Endothelial cell (in vitro differentiated cells): ENCODE measurements at regions not wholly inside any gene's neighbourhood (a gene's known extent, or its start where the extent isn't known, plus 50 kb on each side); places are given as distances from the start of the nearest gene placed in this dataset.
A peak's percentile ranks its signal among the peaks of the same experiment; 100 is the strongest.

Experiments
- DNase-seq: peaks from one replicate; pipeline ENCODE4 v3.0.0; 2021; ENCODE audit warnings: low spot score
- H3K27ac Mint-ChIP-seq: one replicate; pipeline ENCODE4 v1.8.0; 2021; ENCODE audit warnings: mixed read lengths, inconsistent platforms; ENCODE audit not compliant: unreplicated experiment
- H3K27me3 Mint-ChIP-seq: one replicate; pipeline ENCODE4 v1.8.0; 2021; ENCODE audit warnings: mild to moderate bottlenecking, moderate library complexity, mixed read lengths, inconsistent platforms; ENCODE audit not compliant: unreplicated experiment
- H3K36me3 Mint-ChIP-seq: one replicate; pipeline ENCODE4 v1.8.0; 2021; ENCODE audit warnings: mild to moderate bottlenecking, low read depth, mixed read lengths, inconsistent platforms; ENCODE audit not compliant: unreplicated experiment
- H3K4me1 Mint-ChIP-seq: one replicate; pipeline ENCODE4 v1.8.0; 2021; ENCODE audit warnings: mild to moderate bottlenecking, mixed read lengths, inconsistent platforms; ENCODE audit not compliant: unreplicated experiment
- H3K4me3 Mint-ChIP-seq: one replicate; pipeline ENCODE4 v1.8.0; 2021; ENCODE audit warnings: mild to moderate bottlenecking, mixed read lengths, inconsistent platforms; ENCODE audit not compliant: unreplicated experiment
- H3K9me3 Mint-ChIP-seq: one replicate; pipeline ENCODE4 v1.8.0; 2021; ENCODE audit warnings: mixed read lengths, inconsistent platforms; ENCODE audit not compliant: unreplicated experiment
- TF ChIP-seq, protein P1 (sequence below): fragments of 200-600 bp; sonication (generic); IDR thresholded peaks from one replicate; pipeline ENCODE4 v1.5.0; 2021; ENCODE audit warnings: antibody characterized with exemption; ENCODE audit not compliant: unreplicated experiment

DNA sequence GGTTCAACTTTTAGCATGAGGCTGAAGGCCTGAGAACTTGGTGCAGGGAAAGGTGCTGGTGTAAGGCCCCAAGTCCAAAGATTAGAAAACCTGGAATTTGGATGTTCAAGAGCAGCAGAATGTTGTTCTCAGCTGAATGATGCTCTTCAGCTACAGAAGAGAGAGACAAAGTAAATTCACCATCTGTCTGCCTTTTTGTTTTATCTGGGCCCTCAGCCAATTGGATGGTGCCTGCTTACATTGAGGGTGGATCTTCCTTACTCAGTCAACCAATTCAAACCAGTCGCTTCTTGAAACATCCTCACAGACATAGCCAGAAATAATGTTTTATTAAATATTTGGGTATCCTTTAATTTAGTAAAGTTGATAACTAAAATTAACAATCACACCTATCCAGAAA lies 748.2 kb upstream of the ADAMTS5 start:
- Mint-ChIP-seq H3K36me3 (no peaks in the 10 kb centered on the region), H3K4me3 (no peak overlapping the region), H3K27me3 (peaks cover 2% of the 10 kb centered on the region), H3K9me3 (no peaks in the 10 kb centered on the region), H3K4me1 (no peaks in the 10 kb centered on the region), H3K27ac (no peak overlapping the region)
- TF ChIP-seq, protein P1, sequence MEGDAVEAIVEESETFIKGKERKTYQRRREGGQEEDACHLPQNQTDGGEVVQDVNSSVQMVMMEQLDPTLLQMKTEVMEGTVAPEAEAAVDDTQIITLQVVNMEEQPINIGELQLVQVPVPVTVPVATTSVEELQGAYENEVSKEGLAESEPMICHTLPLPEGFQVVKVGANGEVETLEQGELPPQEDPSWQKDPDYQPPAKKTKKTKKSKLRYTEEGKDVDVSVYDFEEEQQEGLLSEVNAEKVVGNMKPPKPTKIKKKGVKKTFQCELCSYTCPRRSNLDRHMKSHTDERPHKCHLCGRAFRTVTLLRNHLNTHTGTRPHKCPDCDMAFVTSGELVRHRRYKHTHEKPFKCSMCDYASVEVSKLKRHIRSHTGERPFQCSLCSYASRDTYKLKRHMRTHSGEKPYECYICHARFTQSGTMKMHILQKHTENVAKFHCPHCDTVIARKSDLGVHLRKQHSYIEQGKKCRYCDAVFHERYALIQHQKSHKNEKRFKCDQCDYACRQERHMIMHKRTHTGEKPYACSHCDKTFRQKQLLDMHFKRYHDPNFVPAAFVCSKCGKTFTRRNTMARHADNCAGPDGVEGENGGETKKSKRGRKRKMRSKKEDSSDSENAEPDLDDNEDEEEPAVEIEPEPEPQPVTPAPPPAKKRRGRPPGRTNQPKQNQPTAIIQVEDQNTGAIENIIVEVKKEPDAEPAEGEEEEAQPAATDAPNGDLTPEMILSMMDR, result no peak
- no peak for DNase-seq

DNA sequence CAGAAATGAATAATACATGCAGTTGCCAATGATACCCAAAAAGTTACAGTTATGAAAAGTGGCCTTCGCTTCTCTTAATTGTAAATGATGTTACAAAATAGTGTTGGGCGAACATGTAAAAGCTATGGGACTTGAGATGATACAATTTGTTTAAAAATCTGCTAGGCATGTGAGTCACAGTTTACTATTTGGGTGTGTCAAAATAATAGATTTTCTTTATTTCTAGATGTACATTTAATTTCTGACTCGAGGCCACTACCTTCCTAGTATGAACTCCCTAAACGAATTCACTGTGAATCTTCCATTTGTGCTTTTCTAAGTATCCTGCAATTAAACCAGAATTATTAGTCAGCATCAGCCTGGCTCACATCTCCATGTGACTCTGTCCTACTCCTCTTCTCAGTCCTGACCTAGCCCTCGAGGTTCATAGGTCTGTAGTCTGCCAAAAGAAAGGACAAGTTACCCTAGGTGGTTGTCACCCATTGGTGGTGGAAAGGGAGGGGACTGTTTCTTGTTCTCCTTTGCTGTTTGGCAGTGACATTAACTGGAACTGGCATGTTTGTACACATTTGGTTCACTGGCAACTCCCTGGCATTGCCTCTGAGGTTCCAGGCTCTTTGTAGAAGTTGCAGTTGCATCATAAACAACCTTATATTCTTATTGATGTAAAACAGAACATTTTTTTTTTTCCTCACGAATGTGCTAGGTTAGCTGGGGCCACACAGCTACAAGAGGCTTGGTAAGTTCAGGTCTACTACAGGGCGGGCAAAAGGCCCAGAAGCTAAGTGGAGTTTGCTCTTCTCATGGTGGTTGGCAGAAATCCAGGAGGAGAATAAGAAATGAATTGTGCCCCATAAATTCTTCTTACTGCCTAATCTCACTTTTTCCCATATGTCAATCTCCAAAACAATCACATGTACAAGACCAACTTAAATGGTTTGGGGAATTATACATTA lies 746.5 kb upstream of the ADAMTS5 start:
- TF ChIP-seq, protein P1, result no peak
- Mint-ChIP-seq H3K36me3 (no peaks in the 10 kb centered on the region), H3K4me1 (no peaks in the 10 kb centered on the region), H3K4me3 (no peak overlapping the region), H3K27ac (no peak overlapping the region), H3K9me3 (no peaks in the 10 kb centered on the region), H3K27me3 (peaks cover 2% of the 10 kb centered on the region)
- DNase-seq, result no peak

DNA sequence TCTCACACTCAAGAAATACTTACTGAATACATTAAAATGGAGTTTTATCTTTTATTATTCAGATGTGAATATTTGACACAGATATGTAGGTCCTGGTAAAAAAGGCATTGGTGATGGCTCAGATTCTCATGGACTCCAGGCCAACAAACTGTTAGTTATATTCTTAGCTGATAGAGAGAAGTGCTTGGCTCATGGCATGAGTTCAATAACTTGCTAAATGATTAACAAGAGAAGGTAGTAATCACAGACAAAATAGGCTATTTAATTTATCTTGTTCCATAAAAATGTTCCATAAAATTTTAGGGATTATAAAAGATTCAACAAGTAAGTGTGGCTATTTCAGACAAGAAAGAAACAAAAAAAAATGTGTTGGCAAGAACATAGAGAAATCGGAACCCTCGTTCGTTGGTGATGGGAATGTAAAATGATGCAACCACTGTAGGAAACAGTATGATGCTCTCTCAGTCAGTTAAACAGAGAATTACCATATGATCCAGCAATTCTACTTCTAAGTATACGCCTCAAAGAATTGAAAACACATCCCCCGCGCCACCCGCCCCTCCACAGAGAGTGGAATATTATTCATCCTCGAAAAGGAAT lies 737.8 kb upstream of the ADAMTS5 start:
- TF ChIP-seq, protein P1, result no peak
- no peaks in the 10 kb centered on the region for H3K4me1 Mint-ChIP-seq
- no peaks in the 10 kb centered on the region for H3K36me3 Mint-ChIP-seq
- H3K4me3 Mint-ChIP-seq, result no peak overlapping the region
- H3K9me3 Mint-ChIP-seq, result no peaks in the 10 kb centered on the region
- no peak overlapping the region for H3K27ac Mint-ChIP-seq
- H3K27me3 Mint-ChIP-seq, result no peaks in the 10 kb centered on the region
- DNase-seq, result no peak

DNA sequence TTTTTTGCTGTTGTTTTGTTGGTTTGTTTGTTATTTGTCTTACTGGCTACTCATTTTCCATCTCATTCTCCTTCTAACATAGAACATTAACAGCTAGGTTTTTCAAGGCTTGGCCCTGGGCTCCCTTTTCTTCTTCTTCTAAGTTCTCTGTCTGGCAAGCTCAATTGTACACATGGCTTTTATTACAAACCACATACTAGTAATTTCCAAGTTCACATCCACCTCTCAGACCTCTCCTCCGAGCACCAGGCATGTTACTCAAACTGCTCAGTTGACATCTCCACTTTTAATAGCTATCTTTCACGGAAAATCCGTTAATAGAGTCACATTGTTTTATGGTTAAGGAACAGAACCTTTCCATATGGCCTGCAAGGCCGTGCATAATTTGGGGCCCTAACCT lies 736.9 kb upstream of the ADAMTS5 start:
- Mint-ChIP-seq H3K27me3 (no peaks in the 10 kb centered on the region), H3K9me3 (no peaks in the 10 kb centered on the region), H3K4me1 (no peaks in the 10 kb centered on the region), H3K36me3 (no peaks in the 10 kb centered on the region), H3K27ac (no peak overlapping the region), H3K4me3 (no peak overlapping the region)
- DNase-seq, result no peak
- TF ChIP-seq, protein P1, result no peak

DNA sequence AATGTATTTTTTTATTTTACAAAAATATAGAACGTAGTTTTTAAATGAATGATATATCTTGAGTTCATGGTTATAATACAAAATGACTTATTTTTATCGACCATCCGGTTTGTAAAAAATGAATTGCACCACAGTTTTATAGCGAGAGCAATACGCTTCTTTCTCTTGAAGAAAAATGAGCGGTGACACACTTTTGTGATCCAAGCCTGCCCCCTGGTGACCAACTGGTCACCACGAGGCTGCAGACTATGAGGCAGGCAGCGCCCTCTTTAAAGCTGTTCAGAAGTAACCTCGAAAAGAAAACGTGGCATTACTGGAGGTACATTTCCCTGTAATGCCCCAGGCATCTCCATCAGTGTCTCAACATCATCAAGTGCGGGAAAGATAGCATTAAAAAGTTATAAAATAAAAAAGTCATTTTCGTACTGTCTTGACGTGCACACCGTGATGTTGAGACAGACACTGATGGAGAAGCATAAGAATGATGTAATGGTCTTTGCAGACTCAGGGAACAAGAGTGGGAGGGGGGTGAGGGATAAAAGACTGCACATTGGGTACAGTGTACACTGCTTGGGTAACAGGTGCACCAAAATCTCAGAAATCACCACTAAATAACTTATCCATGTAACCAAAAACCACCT lies 734.2 kb upstream of the ADAMTS5 start:
- TF ChIP-seq, protein P1, result peak; percentile 92
- Mint-ChIP-seq H3K4me3 (no peak overlapping the region), H3K27ac (no peak overlapping the region), H3K4me1 (no peaks in the 10 kb centered on the region), H3K27me3 (no peaks in the 10 kb centered on the region), H3K36me3 (no peaks in the 10 kb centered on the region), H3K9me3 (no peaks in the 10 kb centered on the region)
- peak; percentile 81 for DNase-seq
